H9 (cell line): ENCODE measurements at regions not wholly inside any gene's neighbourhood (a gene's known extent, or its start where the extent isn't known, plus 50 kb on each side); places are given as distances from the start of the nearest gene placed in this dataset.
"Not testable (repeated sequence)": the region's sequence is repeated elsewhere in the genome, so short reads cannot be mapped to it uniquely, and the experiment has no call there.

ENCODE experiments used
- DNase-seq: peaks from one replicate; pipeline ENCODE4 v3.0.0-alpha.2; 2017
- H2AFZ ChIP-seq: one replicate; pipeline ENCODE4 v1.6.1; 2013; ENCODE audit warnings: mild to moderate bottlenecking, low read length, control low read depth, moderate library complexity
- H2AK5ac ChIP-seq: 2 replicates; pipeline ENCODE4 v1.6.1; 2013; ENCODE audit warnings: low read length, control low read depth, mixed read lengths; ENCODE audit not compliant: insufficient read length
- H2BK120ac ChIP-seq: one replicate; pipeline ENCODE4 v1.6.1; 2013; ENCODE audit warnings: low read depth, mild to moderate bottlenecking, low read length, control low read depth, inconsistent platforms; ENCODE audit not compliant: poor library complexity, severe bottlenecking
- H2BK12ac ChIP-seq: 2 replicates; pipeline ENCODE4 v1.6.1; 2013; ENCODE audit warnings: low read length, control low read depth, mixed read lengths, low read depth; ENCODE audit not compliant: insufficient read length
- H2BK15ac ChIP-seq: 2 replicates; pipeline ENCODE4 v1.6.1; 2013; ENCODE audit warnings: low read depth, low read length, control low read depth
- H2BK20ac ChIP-seq: one replicate; pipeline ENCODE4 v1.6.1; 2013; ENCODE audit warnings: low read depth, mild to moderate bottlenecking, low read length, control low read depth, inconsistent platforms; ENCODE audit not compliant: poor library complexity, severe bottlenecking
- H2BK5ac ChIP-seq: 2 replicates; pipeline ENCODE4 v1.6.1; 2013; ENCODE audit warnings: low read length, control low read depth, mixed read lengths; ENCODE audit not compliant: insufficient read length
- H3K14ac ChIP-seq: 2 replicates; pipeline ENCODE4 v1.6.1; 2013; ENCODE audit warnings: low read length, control low read depth; ENCODE audit not compliant: insufficient read depth
- H3K18ac ChIP-seq: 2 replicates; pipeline ENCODE4 v1.6.1; 2013; ENCODE audit warnings: low read depth, mild to moderate bottlenecking, mixed read lengths, low read length, control low read depth; ENCODE audit not compliant: insufficient read length
- H3K23ac ChIP-seq: 2 replicates; pipeline ENCODE4 v1.6.1; 2013; ENCODE audit warnings: low read length, control low read depth, mixed read lengths, low read depth; ENCODE audit not compliant: insufficient read length
- H3K23me2 ChIP-seq: 2 replicates; pipeline ENCODE4 v1.6.1; 2013; ENCODE audit warnings: low read depth, mild to moderate bottlenecking, mixed read lengths, low read length, control low read depth; ENCODE audit not compliant: insufficient read length, poor library complexity, severe bottlenecking
- H3K27ac ChIP-seq: 2 replicates; pipeline ENCODE4 v1.5.1; 2013; ENCODE audit warnings: low read length, control low read depth, mixed read lengths, low read depth; ENCODE audit not compliant: insufficient read length
- H3K27me3 ChIP-seq: 2 replicates; pipeline ENCODE4 v1.6.1; 2013; ENCODE audit warnings: low read length, control low read depth, inconsistent platforms; ENCODE audit not compliant: insufficient read depth
- H3K4ac ChIP-seq: 2 replicates; pipeline ENCODE4 v1.6.1; 2013; ENCODE audit warnings: low read depth, mild to moderate bottlenecking, control low read depth, inconsistent platforms, low read length, moderate library complexity
- H3K4me1 ChIP-seq: 2 replicates; pipeline ENCODE4 v1.6.1; 2013; ENCODE audit warnings: low read length, control low read depth, inconsistent platforms; ENCODE audit not compliant: insufficient read depth
- H3K4me2 ChIP-seq: 2 replicates; pipeline ENCODE4 v1.6.1; 2013; ENCODE audit warnings: low read length, control low read depth, mixed read lengths; ENCODE audit not compliant: insufficient read length, insufficient read depth
- H3K56ac ChIP-seq: 2 replicates; pipeline ENCODE4 v1.6.1; 2013; ENCODE audit warnings: low read depth, mild to moderate bottlenecking, mixed read lengths, low read length, control low read depth; ENCODE audit not compliant: insufficient read length
- H3K79me1 ChIP-seq: 2 replicates; pipeline ENCODE4 v1.6.1; 2013; ENCODE audit warnings: low read depth, mild to moderate bottlenecking, moderate library complexity, low read length, control low read depth, inconsistent platforms; ENCODE audit not compliant: insufficient read depth, poor library complexity, severe bottlenecking
- H3K79me2 ChIP-seq: 2 replicates; pipeline ENCODE4 v1.6.1; 2013; ENCODE audit warnings: low read length, control low read depth, inconsistent platforms; ENCODE audit not compliant: insufficient read depth
- H3K9ac ChIP-seq: 2 replicates; pipeline ENCODE4 v1.6.1; 2013; ENCODE audit warnings: low read length, control low read depth, mixed read lengths; ENCODE audit not compliant: insufficient read length; ENCODE audit errors: extremely low read depth
- H3K9me3 ChIP-seq: one replicate; pipeline ENCODE4 v1.6.1; 2013; ENCODE audit warnings: low read depth, low read length, inconsistent platforms; ENCODE audit not compliant: control insufficient read depth
- H3T11ph ChIP-seq: one replicate; pipeline ENCODE4 v1.6.1; 2013; ENCODE audit warnings: mild to moderate bottlenecking, low read length, control low read depth, inconsistent platforms
- H4K20me1 ChIP-seq: one replicate; pipeline ENCODE4 v1.6.1; 2013; ENCODE audit not compliant: control insufficient read depth, insufficient read length, insufficient read depth
- H4K5ac ChIP-seq: 2 replicates; pipeline ENCODE4 v1.6.1; 2013; ENCODE audit warnings: low read depth, mild to moderate bottlenecking, mixed read lengths, low read length, control low read depth; ENCODE audit not compliant: insufficient read length
- H4K8ac ChIP-seq: replicated peaks from 2 replicates; pipeline ENCODE4 v1.6.1; 2013; ENCODE audit warnings: low read length, control low read depth, mixed read lengths, low read depth; ENCODE audit not compliant: insufficient read length
- H4K91ac ChIP-seq: 2 replicates; pipeline ENCODE4 v1.6.1; 2013; ENCODE audit warnings: low read depth, mild to moderate bottlenecking, moderate library complexity, mixed read lengths, low read length, control low read depth; ENCODE audit not compliant: insufficient read length
- H3K27ac Mint-ChIP-seq, 3 experiments: 2 replicates in 2 of 3; 3 replicates in 1 of 3; pipeline ENCODE4 v1.8.0; 2020 to 2021; ENCODE audit warnings: mixed read lengths in 3 of 3, mild to moderate bottlenecking in 1 of 3, moderate library complexity in 1 of 3
- H3K27me3 Mint-ChIP-seq: 2 replicates; pipeline ENCODE4 v1.8.0; 2021; ENCODE audit warnings: low read depth, mild to moderate bottlenecking, moderate library complexity, mixed read lengths
- H3K36me3 Mint-ChIP-seq, 3 experiments: 2 replicates in 2 of 3; 3 replicates in 1 of 3; pipeline ENCODE4 v1.8.0; 2020 to 2021; ENCODE audit warnings: low read depth in 3 of 3, mixed read lengths in 3 of 3; ENCODE audit not compliant: insufficient read depth in 1 of 3
- H3K4me1 Mint-ChIP-seq, 2 experiments: 2 replicates each; pipeline ENCODE4 v1.8.0; 2020; ENCODE audit warnings: mixed read lengths in 2 of 2
- H3K4me3 Mint-ChIP-seq, 2 experiments: 2 replicates in 1 of 2; 3 replicates in 1 of 2; pipeline ENCODE4 v1.8.0; 2020 to 2021; ENCODE audit warnings: mild to moderate bottlenecking in 2 of 2, mixed read lengths in 2 of 2, moderate library complexity in 1 of 2
- H3K9me3 Mint-ChIP-seq, 2 experiments: 2 replicates in 1 of 2; 3 replicates in 1 of 2; pipeline ENCODE4 v1.8.0; 2020; ENCODE audit warnings: mild to moderate bottlenecking in 2 of 2, mixed read lengths in 2 of 2, moderate library complexity in 1 of 2
- WGBS: extraction: QIAGEN DNeasy Blood & Tissue Kit; methylation state at CpG from one replicate; pipeline ENCODE4 v1.1.7; 2013; ENCODE audit warnings: missing lambda C conversion rate, low lambda C conversion rate, mixed read lengths; ENCODE audit not compliant: insufficient read length; ENCODE audit errors: extremely low coverage; 5-methylcytosine and 5-hydroxymethylcytosine counted together
- TF ChIP-seq, protein P1 (sequence below): fragments of 200-600 bp; sonication (generic); conservative IDR thresholded peaks from 3 replicates; pipeline ENCODE4 v1.8.0; 2021; ENCODE audit warnings: antibody characterized with exemption, mild to moderate bottlenecking

- peaks cover 0 to 7% (median 6%) of the 10 kb centered on the region in 3 experiments; a peak in 2 of 7 replicates for H3K36me3 Mint-ChIP-seq
- H3K4me3 Mint-ChIP-seq: no peak overlapping the region
- no peaks in the 10 kb centered on the region for H3K27me3 Mint-ChIP-seq
- Histone ChIP-seq H3K79me2 (no peaks in the 10 kb centered on the region), H2BK12ac (no peak overlapping the region), H2BK20ac (no peak overlapping the region), H4K91ac (no peak overlapping the region), H2BK120ac (no peak overlapping the region), H4K20me1 (no peaks in the 10 kb centered on the region), H3K79me1 (no peaks in the 10 kb centered on the region), H3K4ac (no peak overlapping the region), H3K4me2 (no peak overlapping the region), H3K14ac (no peak overlapping the region), H3K56ac (no peak overlapping the region), H2AK5ac (no peak overlapping the region), H3K23me2 (no peaks in the 10 kb centered on the region), H3K9ac (no peak overlapping the region), H3K18ac (no peak overlapping the region), H2AFZ (no peak overlapping the region), H2BK5ac (no peak overlapping the region), H3K9me3 (no peaks in the 10 kb centered on the region), H2BK15ac (no peak overlapping the region), H3T11ph (no peak overlapping the region), H3K23ac (no peak overlapping the region), H4K5ac (no peak overlapping the region), H3K27me3 (no peaks in the 10 kb centered on the region), H4K8ac (no peak overlapping the region), H3K27ac (no peak overlapping the region), H3K4me1 (no peaks in the 10 kb centered on the region)
- no peak for DNase-seq
- TF ChIP-seq, protein P1, sequence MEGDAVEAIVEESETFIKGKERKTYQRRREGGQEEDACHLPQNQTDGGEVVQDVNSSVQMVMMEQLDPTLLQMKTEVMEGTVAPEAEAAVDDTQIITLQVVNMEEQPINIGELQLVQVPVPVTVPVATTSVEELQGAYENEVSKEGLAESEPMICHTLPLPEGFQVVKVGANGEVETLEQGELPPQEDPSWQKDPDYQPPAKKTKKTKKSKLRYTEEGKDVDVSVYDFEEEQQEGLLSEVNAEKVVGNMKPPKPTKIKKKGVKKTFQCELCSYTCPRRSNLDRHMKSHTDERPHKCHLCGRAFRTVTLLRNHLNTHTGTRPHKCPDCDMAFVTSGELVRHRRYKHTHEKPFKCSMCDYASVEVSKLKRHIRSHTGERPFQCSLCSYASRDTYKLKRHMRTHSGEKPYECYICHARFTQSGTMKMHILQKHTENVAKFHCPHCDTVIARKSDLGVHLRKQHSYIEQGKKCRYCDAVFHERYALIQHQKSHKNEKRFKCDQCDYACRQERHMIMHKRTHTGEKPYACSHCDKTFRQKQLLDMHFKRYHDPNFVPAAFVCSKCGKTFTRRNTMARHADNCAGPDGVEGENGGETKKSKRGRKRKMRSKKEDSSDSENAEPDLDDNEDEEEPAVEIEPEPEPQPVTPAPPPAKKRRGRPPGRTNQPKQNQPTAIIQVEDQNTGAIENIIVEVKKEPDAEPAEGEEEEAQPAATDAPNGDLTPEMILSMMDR: no peak
- H3K9me3 Mint-ChIP-seq: peaks cover 2 to 5% of the 10 kb centered on the region in 2 experiments; a peak in 2 of 5 replicates
- WGBS: no CpG with 5 or more reads among the region's 9 CpGs
- no peaks in the 10 kb centered on the region for H3K4me1 Mint-ChIP-seq
- 0 out of 7 replicates have a peak overlapping the region, but pooled peaks of 1 of the 3 experiments have one; percentile 45 for H3K27ac Mint-ChIP-seq
These were observed 92.3 kb upstream of the SLC7A11 start for GRCh38 chr4:138334346-138335016.

- H3K27ac Mint-ChIP-seq, H3K4me1 ChIP-seq, H2BK20ac ChIP-seq, DNase-seq, H2BK15ac ChIP-seq, H3K9me3 ChIP-seq, H3K27me3 ChIP-seq, H3K4me2 ChIP-seq, H3K56ac ChIP-seq, H2AFZ ChIP-seq, H4K8ac ChIP-seq, H3K14ac ChIP-seq, H2BK5ac ChIP-seq, H3K4me1 Mint-ChIP-seq, H3K79me2 ChIP-seq, H3K23ac ChIP-seq, H2AK5ac ChIP-seq, H3K18ac ChIP-seq, H3K27ac ChIP-seq, H3K9ac ChIP-seq, H3K9me3 Mint-ChIP-seq, H4K5ac ChIP-seq, H3K36me3 Mint-ChIP-seq, H3K79me1 ChIP-seq, H2BK120ac ChIP-seq, H3K23me2 ChIP-seq, H3K4me3 Mint-ChIP-seq, H4K91ac ChIP-seq, H3K4ac ChIP-seq, H4K20me1 ChIP-seq, H3K27me3 Mint-ChIP-seq, H3T11ph ChIP-seq, H2BK12ac ChIP-seq: not testable (repeated sequence)
- no CpG with 5 or more reads among the region's 1 CpG for WGBS
These were observed 90.3 kb upstream of the SLC7A11 start for GRCh38 chr4:138332415-138332814.
